GM18909 (cell line): ENCODE measurements at regions not wholly inside any gene's neighbourhood (a gene's known extent, or its start where the extent isn't known, plus 50 kb on each side); places are given as distances from the start of the nearest gene placed in this dataset.

Source experiments
- ATAC-seq: cut with Tn5 transposase; IDR thresholded peaks from one replicate; pipeline ENCODE4 v1.9.1; 2021; ENCODE audit warnings: mild to moderate bottlenecking; ENCODE audit not compliant: unreplicated experiment, poor library complexity

- ATAC-seq = no peak
These were observed 261.1 kb downstream of the BUD13 start for GRCh38 chr11:116511684-116512083.

DNA sequence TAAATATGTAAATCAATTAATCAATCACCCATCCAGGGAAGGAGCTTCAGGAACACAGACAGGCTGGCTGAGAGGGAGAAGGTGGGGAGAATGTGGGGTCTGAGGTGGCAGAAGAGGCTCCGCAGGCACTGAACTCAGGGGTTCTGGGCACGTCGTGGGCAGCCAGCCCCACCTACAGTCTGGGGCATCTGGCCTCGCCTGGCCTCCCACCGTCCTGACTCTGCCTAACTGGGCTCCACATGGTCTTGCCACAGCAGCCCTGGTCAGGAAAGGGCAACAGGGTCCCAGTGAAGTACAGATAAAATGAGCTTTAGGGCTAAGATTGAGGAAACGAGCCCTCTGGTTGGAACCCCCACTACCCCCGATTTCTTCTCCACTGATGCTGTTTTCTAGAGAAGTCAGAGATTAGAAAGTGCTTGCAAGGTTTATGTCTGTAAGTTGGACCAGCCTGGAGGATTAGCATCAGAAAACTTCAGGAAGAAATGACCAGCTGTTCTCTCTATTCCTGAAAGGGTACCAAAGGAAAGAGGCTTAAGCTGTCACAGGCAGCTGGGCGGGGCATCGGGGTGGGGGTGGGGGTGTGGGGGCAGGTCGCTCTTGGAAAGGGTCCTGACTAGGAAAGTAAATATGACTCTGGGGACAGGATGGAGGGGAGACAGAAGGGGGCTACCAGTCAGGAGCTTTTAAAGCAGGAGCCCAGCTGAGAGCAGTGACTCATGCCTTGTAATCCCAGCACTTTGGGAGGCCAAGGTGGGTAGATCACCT is 261.7 kb downstream of the BUD13 start:
- ATAC-seq = no peak

DNA sequence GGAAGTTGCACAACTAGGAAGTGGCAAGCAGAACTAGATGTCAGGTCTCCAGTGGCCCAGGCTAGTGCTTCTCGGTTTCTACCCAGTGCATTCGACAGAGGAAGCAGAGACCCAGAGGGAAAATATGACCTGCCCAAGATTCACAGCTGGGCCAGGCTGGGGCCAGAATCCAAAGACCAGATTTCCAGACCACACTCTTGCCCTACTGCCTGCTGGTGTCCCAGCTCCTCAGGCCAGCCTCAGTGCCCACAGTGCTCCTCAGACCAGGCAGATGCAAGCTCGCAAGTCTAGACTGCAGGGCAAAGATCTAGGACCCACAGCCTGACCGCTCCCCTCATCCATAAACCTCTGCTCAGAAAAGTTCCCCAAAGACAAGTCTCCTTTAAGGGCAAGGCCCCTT is 262.6 kb downstream of the BUD13 start:
- ATAC-seq = no peak

- ATAC-seq = no peak
These were observed 263.2 kb downstream of the BUD13 start for GRCh38 chr11:116509551-116509950.

- ATAC-seq = no peak
These were observed 264.7 kb downstream of the BUD13 start for GRCh38 chr11:116507849-116508695.

DNA sequence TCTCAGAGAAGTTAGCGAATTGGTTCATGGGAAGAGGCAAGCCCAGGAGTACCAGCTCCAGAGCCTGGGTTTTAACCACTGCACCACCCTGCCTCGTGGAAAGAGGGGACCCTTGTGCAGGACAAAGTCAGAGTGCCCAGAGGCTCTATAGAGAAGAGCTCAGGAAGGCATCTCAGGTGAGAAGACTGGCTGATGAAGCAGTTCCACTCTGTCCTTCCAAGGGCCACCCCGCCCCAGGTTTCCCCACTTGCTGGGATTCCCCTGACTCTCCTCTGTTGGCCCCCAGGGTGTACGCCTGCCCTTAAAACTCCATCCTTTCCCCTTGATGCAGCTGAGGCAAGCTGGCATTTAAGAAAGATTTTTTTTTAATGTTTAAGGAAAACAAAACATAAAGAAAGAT is 265.8 kb downstream of the BUD13 start:
- ATAC-seq = no peak

GRCh38 chr11:116506263-116506825 is 266.4 kb downstream of the BUD13 start:
- ATAC-seq = no peak

GRCh38 chr11:116505298-116506262 is 267.2 kb downstream of the BUD13 start:
- no peak for ATAC-seq

GRCh38 chr11:116504541-116505297 is 268.1 kb downstream of the BUD13 start:
- no peak for ATAC-seq

- no peak for ATAC-seq
These were observed 269.3 kb downstream of the BUD13 start for GRCh38 chr11:116503216-116504160.

DNA sequence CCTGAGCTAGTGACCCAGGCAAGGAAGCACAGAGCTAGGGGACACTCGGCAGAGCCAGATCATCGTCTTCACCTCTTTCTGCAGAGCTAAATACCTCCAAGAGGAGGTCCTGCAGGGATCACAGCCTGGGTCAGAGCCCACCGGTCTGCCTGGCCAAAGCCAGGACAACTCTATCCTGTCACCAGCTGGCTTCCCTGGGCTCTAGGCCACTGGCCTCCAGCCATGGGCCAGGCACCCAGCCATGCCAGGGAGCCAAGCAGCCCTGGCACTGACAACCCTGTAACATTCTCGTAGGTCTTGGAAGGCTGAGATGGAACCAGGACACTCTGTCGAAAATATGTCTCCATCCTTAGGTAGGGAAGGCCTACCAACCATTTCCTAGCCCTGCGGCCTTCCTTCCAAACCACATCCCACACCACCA is 270.1 kb downstream of the BUD13 start:
- ATAC-seq = no peak

DNA sequence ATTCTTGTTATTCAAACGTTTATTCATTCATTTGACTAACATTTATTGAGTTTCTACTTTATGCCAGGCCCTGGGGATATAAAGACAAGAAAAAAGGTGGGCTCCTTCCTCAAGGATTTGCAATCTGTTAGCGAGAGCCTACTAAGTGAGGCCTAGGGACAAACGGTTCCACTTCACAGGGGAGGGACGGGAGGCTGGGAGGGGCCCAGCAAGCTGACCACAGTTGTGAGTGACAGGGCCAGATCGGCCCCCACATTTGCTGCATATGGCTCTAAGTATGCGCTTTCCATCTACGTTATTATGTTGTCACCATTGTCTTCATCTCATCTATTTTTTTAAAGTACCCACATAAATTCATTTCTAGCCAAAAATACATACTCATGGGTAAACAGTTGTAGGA is 271.1 kb downstream of the BUD13 start:
- ATAC-seq = no peak

- no peak for ATAC-seq
These were observed 271.7 kb downstream of the BUD13 start for GRCh38 chr11:116500947-116501602.

GRCh38 chr11:116500026-116500946 is 272.5 kb downstream of the BUD13 start:
- ATAC-seq = no peak

DNA sequence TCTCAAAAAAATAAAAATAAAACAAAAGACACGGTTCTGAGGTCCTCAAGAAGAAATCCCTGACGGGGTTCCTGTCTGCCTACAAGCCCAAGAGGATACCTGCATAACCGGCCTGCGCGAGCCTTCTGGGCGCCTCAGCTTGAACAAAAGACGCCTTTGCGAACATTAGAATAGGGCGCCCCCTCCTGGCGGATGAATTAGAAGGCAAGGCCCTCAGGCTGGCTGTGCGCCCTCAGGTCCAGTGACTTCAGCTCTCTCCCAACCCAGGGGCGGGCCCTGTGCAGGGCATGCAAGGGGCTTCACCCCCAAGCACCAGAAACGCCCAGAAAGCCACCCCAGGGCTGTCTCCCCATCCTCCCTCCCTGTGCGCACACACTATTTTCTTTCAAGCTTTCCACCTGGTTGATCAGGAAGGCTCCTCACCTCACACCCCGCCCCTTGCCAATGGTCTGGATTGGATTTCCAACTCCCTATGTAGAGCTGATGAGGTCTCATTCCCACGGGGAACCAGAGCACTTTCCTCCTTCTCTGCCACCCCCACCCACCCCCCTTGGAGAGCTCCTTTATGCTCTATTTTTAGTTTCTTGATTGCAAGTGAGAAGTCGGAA is 273.3 kb downstream of the BUD13 start:
- ATAC-seq = no peak

GRCh38 chr11:116498161-116498560 is 274.6 kb downstream of the BUD13 start:
- no peak for ATAC-seq
